H1 (cell line): ENCODE measurements at regions not wholly inside any gene's neighbourhood (a gene's known extent, or its start where the extent isn't known, plus 50 kb on each side); places are given as distances from the start of the nearest gene placed in this dataset.

Experiments
- CTCF ChIA-PET: fragments of 300-600 bp; sonication (Branson Sonifier 250); formaldehyde crosslinking; loops from one replicate; lab custom pipeline; 2021; ENCODE audit not compliant: partially characterized antibody; lab: Charles Lee
- POLR2A ChIA-PET: fragments of 300-600 bp; sonication (Branson Sonifier 250); formaldehyde crosslinking; loops from one replicate; lab custom pipeline; 2021; ENCODE audit warnings: inconsistent platforms; ENCODE audit not compliant: partially characterized antibody; lab: Charles Lee
- DNase-seq, 2 experiments: peaks; one replicate each; pipeline versions ENCODE4 v3.0.0 to v3.0.0-alpha.2; 2010 to 2022; ENCODE audit warnings: low spot score in 2 of 2, low read depth in 1 of 2, mixed read lengths in 1 of 2
- FAIRE-seq: peaks from 2 replicates; lab custom pipeline; 2011; peaks lifted over from hg19 to GRCh38; lab: Jason Lieb, UNC
- H2AFZ ChIP-seq: 2 replicates; pipeline ENCODE4 v1.8.1; 2012; ENCODE audit warnings: low read length, inconsistent platforms
- H2AK5ac ChIP-seq: 2 replicates; pipeline ENCODE4 v1.6.1; 2013; ENCODE audit warnings: low read depth, low read length
- H2BK120ac ChIP-seq: replicated peaks from 2 replicates; pipeline ENCODE3; 2013; ENCODE audit warnings: low read depth, low read length, inconsistent platforms
- H2BK12ac ChIP-seq: 2 replicates; pipeline ENCODE4 v1.6.1; 2013; ENCODE audit warnings: low read depth, low read length
- H2BK15ac ChIP-seq: 2 replicates; pipeline ENCODE4 v1.6.1; 2013; ENCODE audit warnings: low read length
- H2BK20ac ChIP-seq: 2 replicates; pipeline ENCODE4 v1.6.1; 2013; ENCODE audit warnings: low read length
- H2BK5ac ChIP-seq: 2 replicates; pipeline ENCODE4 v1.6.1; 2013; ENCODE audit warnings: low read depth, low read length
- H3K14ac ChIP-seq: 2 replicates; pipeline ENCODE4 v1.6.1; 2013; ENCODE audit warnings: inconsistent platforms; ENCODE audit not compliant: insufficient read length
- H3K18ac ChIP-seq: 2 replicates; pipeline ENCODE4 v1.6.1; 2013; ENCODE audit warnings: low read length; ENCODE audit errors: extremely low read depth
- H3K23ac ChIP-seq: 2 replicates; pipeline ENCODE4 v1.6.1; 2013; ENCODE audit warnings: inconsistent platforms; ENCODE audit not compliant: insufficient read length
- H3K23me2 ChIP-seq: 2 replicates; pipeline ENCODE4 v1.6.1; 2013; ENCODE audit warnings: low read depth, low read length
- H3K27ac ChIP-seq: 2 replicates; pipeline ENCODE4 v1.6.1; 2011; ENCODE audit warnings: low read depth, low read length, inconsistent platforms
- H3K27me3 ChIP-seq, 4 experiments: replicated peaks in 1 of 4; 1 replicate in 1 of 4; 2 replicates in 3 of 4; pipeline versions ENCODE4 v1.6.1 to v1.8.1; 2011 to 2013; ENCODE audit warnings: low read length in 3 of 4, mild to moderate bottlenecking in 3 of 4, inconsistent platforms in 2 of 4, mixed read lengths in 2 of 4, moderate library complexity in 1 of 4; ENCODE audit not compliant: control insufficient read depth in 3 of 4, insufficient read depth in 3 of 4; ENCODE audit errors: extremely low read depth in 1 of 4
- H3K36me3 ChIP-seq, 4 experiments: 2 replicates each; pipeline versions ENCODE4 v1.6.1 to v1.8.1; 2011 to 2013; ENCODE audit warnings: mild to moderate bottlenecking in 4 of 4, low read length in 3 of 4, moderate library complexity in 2 of 4, control low read depth in 1 of 4, inconsistent platforms in 1 of 4; ENCODE audit not compliant: insufficient read depth in 4 of 4, control insufficient read depth in 2 of 4
- H3K4ac ChIP-seq: replicated peaks from 2 replicates; pipeline ENCODE3; 2013; ENCODE audit warnings: low read length, low read depth, mixed read lengths, inconsistent platforms; ENCODE audit not compliant: insufficient read length
- H3K4me1 ChIP-seq, 4 experiments: replicated peaks in 1 of 4; 1 replicate in 1 of 4; 2 replicates in 3 of 4; pipeline versions ENCODE4 v1.6.1 to v1.8.1; 2011 to 2013; ENCODE audit warnings: low read length in 3 of 4, inconsistent platforms in 2 of 4, mixed read lengths in 1 of 4; ENCODE audit not compliant: insufficient read depth in 4 of 4, control insufficient read depth in 3 of 4
- H3K4me2 ChIP-seq, 2 experiments: 2 replicates each; pipeline versions ENCODE4 v1.6.1 to v1.8.1; 2011 to 2013; ENCODE audit warnings: low read depth in 2 of 2, low read length in 2 of 2, control low read depth in 1 of 2, inconsistent platforms in 1 of 2, mild to moderate bottlenecking in 1 of 2; ENCODE audit not compliant: insufficient read depth in 1 of 2
- H3K4me3 ChIP-seq, 4 experiments: fragments of 200-600, 300-600 bp in 1 of 4; sonication (generic), shearing (Covaris generic), sonication (Bioruptor Twin) in 1 of 4; 2 replicates each; pipeline versions ENCODE4 v1.5.1 to v1.8.1; 2011 to 2016; ENCODE audit warnings: low read length in 4 of 4, low read depth in 3 of 4, control low read depth in 2 of 4, inconsistent platforms in 2 of 4, mild to moderate bottlenecking in 2 of 4, mixed read lengths in 1 of 4, moderate library complexity in 1 of 4; ENCODE audit not compliant: insufficient read depth in 2 of 4; ENCODE audit errors: extremely low read depth in 1 of 4
- H3K56ac ChIP-seq: replicated peaks from 2 replicates; pipeline ENCODE3; 2013; ENCODE audit warnings: low read depth, mild to moderate bottlenecking, mixed read lengths, low read length, inconsistent platforms; ENCODE audit not compliant: insufficient read length
- H3K79me1 ChIP-seq: 2 replicates; pipeline ENCODE4 v1.6.1; 2013; ENCODE audit warnings: low read depth, low read length, control low read depth
- H3K79me2 ChIP-seq, 2 experiments: 2 replicates each; pipeline versions ENCODE4 v1.6.1 to v1.8.1; 2012 to 2013; ENCODE audit warnings: low read length in 2 of 2, mild to moderate bottlenecking in 2 of 2, inconsistent platforms in 1 of 2; ENCODE audit not compliant: insufficient read depth in 2 of 2, control insufficient read depth in 1 of 2
- H3K9ac ChIP-seq, 4 experiments: replicated peaks in 1 of 4; 1 replicate in 1 of 4; 2 replicates in 3 of 4; pipeline versions ENCODE4 v1.6.1 to v1.8.1; 2011 to 2013; ENCODE audit warnings: low read depth in 3 of 4, low read length in 3 of 4, control low read depth in 2 of 4, mild to moderate bottlenecking in 2 of 4, moderate library complexity in 2 of 4, inconsistent platforms in 1 of 4; ENCODE audit errors: extremely low read depth in 1 of 4
- H3K9me3 ChIP-seq, 2 experiments: 2 replicates each; pipeline versions ENCODE4 v1.6.1 to v1.8.1; 2012 to 2013; ENCODE audit warnings: mild to moderate bottlenecking in 2 of 2, moderate library complexity in 2 of 2, control low read depth in 1 of 2, inconsistent platforms in 1 of 2, low read depth in 1 of 2, low read length in 1 of 2, mixed read lengths in 1 of 2; ENCODE audit not compliant: insufficient read depth in 2 of 2
- H4K20me1 ChIP-seq, 2 experiments: replicated peaks in 1 of 2; 2 replicates each; pipeline versions ENCODE3 to v1.8.1; 2011 to 2013; ENCODE audit warnings: inconsistent platforms in 2 of 2, low read length in 2 of 2, mild to moderate bottlenecking in 1 of 2; ENCODE audit not compliant: insufficient read depth in 2 of 2, control insufficient read depth in 1 of 2
- H4K5ac ChIP-seq: 2 replicates; pipeline ENCODE4 v1.6.1; 2013; ENCODE audit warnings: low read length, low read depth, mixed read lengths, inconsistent platforms; ENCODE audit not compliant: insufficient read length
- H4K8ac ChIP-seq: 2 replicates; pipeline ENCODE4 v1.8.0; 2013; ENCODE audit warnings: mild to moderate bottlenecking, moderate library complexity, low read length, inconsistent platforms; ENCODE audit not compliant: insufficient read depth; ENCODE audit errors: extremely low read depth
- H4K91ac ChIP-seq: replicated peaks from 2 replicates; pipeline ENCODE3; 2013; ENCODE audit warnings: low read length, mixed read lengths, inconsistent platforms; ENCODE audit not compliant: insufficient read length
- FOSL1 ChIP-seq: IDR thresholded peaks from 2 replicates; pipeline ENCODE4 v1.6.1; 2011; ENCODE audit warnings: mild to moderate bottlenecking, low read depth, low read length, moderate library complexity; ENCODE audit not compliant: insufficient read depth
- GABPA ChIP-seq: IDR thresholded peaks from 2 replicates; pipeline ENCODE4 v1.6.1; 2011; ENCODE audit warnings: mild to moderate bottlenecking, low read length, moderate library complexity, borderline replicate concordance; ENCODE audit not compliant: insufficient read depth
- GTF2F1 ChIP-seq: IDR thresholded peaks from 2 replicates; pipeline ENCODE4 v1.6.1; 2012; ENCODE audit warnings: low read depth, low read length, improper control_type of control experiment, borderline replicate concordance
- MAFK ChIP-seq: IDR thresholded peaks from 2 replicates; pipeline ENCODE4 v1.6.1; 2012; ENCODE audit warnings: low read depth, mild to moderate bottlenecking, improper control_type of control experiment, low read length
- NRF1 ChIP-seq: IDR thresholded peaks from 2 replicates; pipeline ENCODE4 v1.6.1; 2011; ENCODE audit warnings: mild to moderate bottlenecking, low read depth, low read length, improper control_type of control experiment
- SAP30 ChIP-seq: fragments of 300-600 bp; sonication (generic); IDR thresholded peaks from 2 replicates; pipeline ENCODE4 v1.7.1; 2012; ENCODE audit warnings: low read length, moderate library complexity, mild to moderate bottlenecking, inconsistent platforms; ENCODE audit not compliant: insufficient read depth, insufficient replicate concordance
- TAF7 ChIP-seq: optimal IDR thresholded peaks from 2 replicates; pipeline ENCODE3; 2011; ENCODE audit warnings: low read depth, mild to moderate bottlenecking, inconsistent platforms, low read length, moderate library complexity, borderline replicate concordance
- WGBS, 2 experiments: shearing (Covaris generic) in 1 of 2; methylation state at CpG; one replicate each; pipeline versions ENCODE4 v1.1.6 to v1.1.7; 2013 to 2015; ENCODE audit warnings: low lambda C conversion rate in 2 of 2, mixed read lengths in 2 of 2, inconsistent platforms in 1 of 2, low coverage in 1 of 2, missing lambda C conversion rate in 1 of 2; ENCODE audit not compliant: insufficient replicate concordance in 2 of 2, insufficient coverage in 1 of 2, insufficient read length in 1 of 2; ENCODE audit errors: extremely low coverage in 1 of 2, missing lambda C conversion rate in 1 of 2; 5-methylcytosine and 5-hydroxymethylcytosine counted together

DNA sequence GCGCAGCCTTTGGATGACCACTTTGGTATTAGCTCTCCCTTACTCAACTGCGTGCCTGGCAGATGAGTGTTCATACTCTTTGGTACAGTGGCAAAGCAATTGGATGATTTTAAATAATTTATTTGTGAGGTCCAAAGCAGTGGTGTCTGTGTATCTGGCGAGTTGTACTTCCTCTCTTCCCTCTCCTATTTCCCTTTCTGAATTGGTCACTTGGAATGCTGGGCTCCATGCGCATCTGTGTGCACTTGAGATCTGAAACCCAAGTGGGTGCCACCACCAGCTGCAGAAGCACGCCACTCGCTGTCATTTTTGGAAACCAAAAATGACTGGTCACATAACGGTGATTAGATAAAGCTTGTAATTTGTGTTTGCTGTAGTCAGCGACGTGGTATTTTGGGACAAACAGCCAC lies 386.0 kb upstream of the KLF4 start:
- Histone ChIP-seq H3K27me3 (no peaks in the 10 kb centered on the region), H4K91ac (no peak overlapping the region), H3K4me3 (no peak overlapping the region), H2BK15ac (peak overlapping the region; percentile 75; the same call in 1 of the 2 replicates), H3K4ac (peak overlapping the region; percentile 33), H3K4me1 (peaks cover 4 to 7% (median 5%) of the 10 kb centered on the region in 4 experiments; a peak in 6 of 7 replicates), H3K23ac (no peak overlapping the region), H3K27ac (no peak overlapping the region), H2BK5ac (no peak overlapping the region), H3K4me2 (no peak overlapping the region), H2AK5ac (no peak overlapping the region), H2BK20ac (peak overlapping the region; percentile 81; the same call in 1 of the 2 replicates), H3K18ac (no peak overlapping the region), H2AFZ (no peak overlapping the region), H3K56ac (no peak overlapping the region), H3K14ac (no peak overlapping the region), H3K9me3 (no peaks in the 10 kb centered on the region), H4K5ac (no peak overlapping the region), H4K20me1 (no peaks in the 10 kb centered on the region), H3K23me2 (no peaks in the 10 kb centered on the region), H3K9ac (no peak overlapping the region), H4K8ac (no peak overlapping the region), H2BK120ac (no peak overlapping the region), H2BK12ac (peak overlapping the region; percentile 40; the same call in 1 of the 2 replicates), H3K79me1 (no peaks in the 10 kb centered on the region), H3K79me2 (no peaks in the 10 kb centered on the region), H3K36me3 (no peaks in the 10 kb centered on the region)
- ChIA-PET CTCF (interaction anchor here (0.9 to 1.3 kb wide), 2 partner anchors 14 to 15 kb away, joined by 3 to 4 read pairs; no protein-coding TSS in a partner anchor), POLR2A (no interaction called here)
- no peak for FAIRE-seq
- TF ChIP-seq GABPA (no peak), FOSL1 (no peak), MAFK (no peak), GTF2F1 (no peak), SAP30 (no peak), NRF1 (no peak), TAF7 (no peak)
- 96% methylated on average over 9 of the region's 9 CpGs; no CpG with 5 or more reads in 1 of the 2 experiments for WGBS, 2 experiments
- DNase-seq, result no peak
